GM10266 (cell line): ENCODE measurements at regions not wholly inside any gene's neighbourhood (a gene's known extent, or its start where the extent isn't known, plus 50 kb on each side); places are given as distances from the start of the nearest gene placed in this dataset.

ENCODE experiments used
- DNase-seq: peaks from one replicate; pipeline ENCODE4 v3.0.0; 2012; ENCODE audit errors: extremely low spot score
- TF ChIP-seq, protein P1 (sequence below): IDR thresholded peaks from 2 replicates; pipeline ENCODE4 v1.5.1; 2012; ENCODE audit warnings: mild to moderate bottlenecking, low read depth; ENCODE audit not compliant: control insufficient read depth, insufficient read depth; ENCODE audit errors: missing control alignments

DNA sequence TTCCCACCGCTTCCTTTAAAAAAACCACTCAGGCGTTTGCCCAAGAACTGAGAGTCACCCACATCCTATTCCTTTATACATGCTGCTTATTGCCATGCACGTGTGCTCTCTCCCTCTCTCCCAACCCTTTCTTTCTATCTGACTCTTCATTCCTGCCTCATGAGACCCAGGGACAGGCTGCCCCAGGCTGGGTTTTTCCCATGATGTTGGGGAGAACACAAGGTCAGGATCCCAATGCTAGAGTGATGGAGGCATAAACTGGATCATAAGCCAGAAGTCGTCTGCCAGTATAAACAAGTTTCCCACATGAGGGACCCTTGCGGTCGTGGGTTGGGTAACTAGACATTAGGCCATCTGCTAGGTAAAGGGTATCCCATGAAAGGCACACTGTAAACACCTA, 64.9 kb downstream of the CD2 start:
- no peak for DNase-seq
- TF ChIP-seq, protein P1, sequence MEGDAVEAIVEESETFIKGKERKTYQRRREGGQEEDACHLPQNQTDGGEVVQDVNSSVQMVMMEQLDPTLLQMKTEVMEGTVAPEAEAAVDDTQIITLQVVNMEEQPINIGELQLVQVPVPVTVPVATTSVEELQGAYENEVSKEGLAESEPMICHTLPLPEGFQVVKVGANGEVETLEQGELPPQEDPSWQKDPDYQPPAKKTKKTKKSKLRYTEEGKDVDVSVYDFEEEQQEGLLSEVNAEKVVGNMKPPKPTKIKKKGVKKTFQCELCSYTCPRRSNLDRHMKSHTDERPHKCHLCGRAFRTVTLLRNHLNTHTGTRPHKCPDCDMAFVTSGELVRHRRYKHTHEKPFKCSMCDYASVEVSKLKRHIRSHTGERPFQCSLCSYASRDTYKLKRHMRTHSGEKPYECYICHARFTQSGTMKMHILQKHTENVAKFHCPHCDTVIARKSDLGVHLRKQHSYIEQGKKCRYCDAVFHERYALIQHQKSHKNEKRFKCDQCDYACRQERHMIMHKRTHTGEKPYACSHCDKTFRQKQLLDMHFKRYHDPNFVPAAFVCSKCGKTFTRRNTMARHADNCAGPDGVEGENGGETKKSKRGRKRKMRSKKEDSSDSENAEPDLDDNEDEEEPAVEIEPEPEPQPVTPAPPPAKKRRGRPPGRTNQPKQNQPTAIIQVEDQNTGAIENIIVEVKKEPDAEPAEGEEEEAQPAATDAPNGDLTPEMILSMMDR = no peak

GRCh38 chr1:116820369-116820768, 66.1 kb downstream of the CD2 start:
- no peak for DNase-seq
- TF ChIP-seq, protein P1 = no peak

DNA sequence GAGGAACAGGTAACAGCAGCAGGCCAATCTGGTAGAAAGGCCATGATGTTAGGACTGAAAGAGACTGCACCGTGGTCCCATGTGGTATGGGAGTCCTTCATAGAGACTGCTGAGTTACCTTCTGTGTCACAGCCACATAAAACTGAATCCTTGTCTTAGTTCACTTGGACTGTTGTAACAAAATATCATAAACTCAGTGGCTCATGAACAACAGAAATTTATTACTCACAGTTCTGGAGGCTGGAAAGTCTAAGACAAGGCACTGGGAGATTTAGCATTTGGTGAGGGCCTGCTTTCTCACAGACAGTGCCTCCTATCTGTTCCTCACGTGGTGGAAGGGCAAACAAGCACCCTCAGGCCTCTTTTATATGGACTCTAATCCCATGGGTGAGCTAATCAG, 67.5 kb downstream of the CD2 start:
- TF ChIP-seq, protein P1 = no peak
- no peak for DNase-seq

- TF ChIP-seq, protein P1 = no peak
- no peak for DNase-seq
Observed at GRCh38 chr1:116824631-116825206, 70.5 kb downstream of the CD2 start.

DNA sequence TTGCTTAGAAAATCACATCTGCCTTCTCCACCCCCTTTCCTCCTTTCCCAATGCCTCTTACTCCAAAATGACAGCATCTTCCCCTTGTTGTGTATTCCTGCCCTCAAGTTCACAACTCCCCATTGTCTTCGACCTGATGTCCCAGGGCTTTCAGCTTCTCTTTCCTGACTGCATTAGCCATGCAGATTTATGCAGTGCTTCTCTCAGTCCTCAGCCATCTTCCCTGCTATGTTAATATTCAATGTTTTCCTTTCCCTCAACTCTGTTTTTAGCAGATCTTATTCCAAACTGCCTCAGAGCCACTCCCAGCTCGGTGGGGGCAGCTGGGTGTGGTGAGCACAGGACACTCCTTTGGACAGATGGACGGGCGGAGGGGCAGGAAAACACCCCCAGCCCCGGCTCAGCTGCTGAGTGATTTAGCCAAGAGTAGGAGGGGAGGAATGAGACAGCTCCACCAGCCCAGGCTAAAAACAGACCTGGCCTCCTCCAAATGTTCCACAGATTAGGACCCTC, 71.0 kb downstream of the CD2 start:
- TF ChIP-seq, protein P1 = no peak
- no peak for DNase-seq

GRCh38 chr1:116825720-116826438, 71.6 kb downstream of the CD2 start:
- TF ChIP-seq, protein P1 = no peak
- no peak for DNase-seq
